GM18870 (cell line): ENCODE measurements at regions not wholly inside any gene's neighbourhood (a gene's known extent, or its start where the extent isn't known, plus 50 kb on each side); places are given as distances from the start of the nearest gene placed in this dataset.

Experiments
- ATAC-seq: cut with Tn5 transposase; IDR thresholded peaks from one replicate; pipeline ENCODE4 v1.9.1; 2021; ENCODE audit warnings: moderate library complexity; ENCODE audit not compliant: unreplicated experiment

DNA sequence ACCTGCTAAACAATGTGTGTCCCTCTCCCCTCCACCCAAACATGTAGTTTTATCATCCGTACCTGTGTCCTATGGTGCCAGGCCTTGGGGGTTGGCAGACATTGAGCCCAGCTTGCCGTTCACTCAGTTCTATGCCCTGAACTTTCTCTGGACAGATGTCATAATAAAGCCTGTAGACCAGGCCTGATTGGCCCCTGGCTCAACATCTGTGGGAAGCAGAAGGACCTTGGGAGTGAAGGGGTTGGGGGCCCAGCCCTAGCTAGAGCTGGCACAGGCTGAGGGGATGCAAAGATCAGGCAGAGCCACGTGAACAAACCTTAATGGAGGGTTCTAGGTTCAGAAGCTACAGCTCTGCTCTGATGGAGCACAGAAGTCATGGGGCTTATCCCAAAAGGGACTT is 600.6 kb downstream of the BUD13 start:
- no peak for ATAC-seq

DNA sequence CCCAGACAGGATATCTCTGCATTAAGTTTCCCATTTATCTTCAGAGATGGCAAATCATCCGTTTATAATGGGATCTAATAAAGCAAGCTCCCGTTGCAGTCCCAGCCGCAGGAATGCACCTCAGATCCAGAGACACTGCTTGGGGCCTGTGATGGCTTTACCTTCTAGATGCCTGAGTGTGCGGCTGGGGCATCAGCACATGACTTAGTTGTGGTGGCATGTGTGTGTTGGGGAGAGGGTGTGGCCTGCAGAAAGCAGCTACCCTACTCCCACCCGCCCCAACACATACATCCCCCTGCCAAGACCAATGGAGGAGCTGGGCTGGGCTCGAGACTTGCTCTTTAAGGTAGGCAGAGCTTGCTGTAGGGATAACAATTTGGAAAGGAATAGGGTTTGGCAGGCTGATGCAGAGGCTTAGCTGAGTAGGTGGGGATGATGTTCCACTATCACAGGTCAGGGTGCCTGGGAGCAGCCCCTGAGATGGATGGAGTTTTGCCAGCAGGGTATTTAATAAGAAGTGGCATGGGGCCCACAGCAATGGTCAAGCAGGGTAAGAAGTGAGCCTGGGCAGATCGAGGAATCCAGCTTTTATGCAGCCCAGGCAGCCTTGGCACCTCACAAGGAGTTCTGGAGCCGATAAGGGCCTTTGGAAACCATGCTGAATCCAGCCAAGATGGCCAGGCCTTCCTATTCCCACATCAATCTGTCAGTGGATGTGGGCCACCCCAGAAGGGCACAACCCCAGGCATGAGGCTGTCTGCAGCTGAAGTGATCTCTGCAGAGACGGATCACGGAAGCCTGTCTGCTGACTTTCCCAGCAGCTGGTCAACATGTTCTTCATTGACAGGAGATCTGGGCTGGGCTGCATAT is 601.3 kb downstream of the BUD13 start:
- no peak for ATAC-seq

DNA sequence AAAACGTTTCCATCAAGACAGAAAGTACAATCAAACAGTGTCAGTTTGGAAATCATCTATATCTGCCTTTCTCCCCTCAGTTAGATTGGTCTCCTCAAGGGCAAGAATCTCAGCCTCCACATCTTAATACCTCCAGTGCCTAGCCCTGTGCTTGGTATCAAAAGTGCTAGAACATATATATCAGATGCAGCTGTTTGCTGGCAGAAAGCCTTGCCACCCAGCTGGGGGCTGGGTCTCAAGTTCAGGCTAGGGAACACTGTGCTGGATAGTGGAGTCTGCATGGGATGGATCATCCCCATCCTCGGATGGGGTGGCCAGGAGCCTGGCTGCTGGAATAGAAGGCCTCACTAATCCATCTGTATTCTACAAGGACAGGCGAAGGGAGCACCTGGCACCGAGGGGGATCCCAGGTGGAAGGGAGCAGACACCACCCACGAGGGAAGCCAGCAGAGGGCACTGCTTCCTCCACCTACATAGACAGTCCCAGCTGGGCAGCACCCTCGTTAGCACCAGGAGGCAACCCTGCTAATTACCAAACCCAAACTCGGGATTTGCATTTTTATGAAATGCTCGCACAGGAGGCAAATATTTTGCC is 602.2 kb downstream of the BUD13 start:
- no peak for ATAC-seq

DNA sequence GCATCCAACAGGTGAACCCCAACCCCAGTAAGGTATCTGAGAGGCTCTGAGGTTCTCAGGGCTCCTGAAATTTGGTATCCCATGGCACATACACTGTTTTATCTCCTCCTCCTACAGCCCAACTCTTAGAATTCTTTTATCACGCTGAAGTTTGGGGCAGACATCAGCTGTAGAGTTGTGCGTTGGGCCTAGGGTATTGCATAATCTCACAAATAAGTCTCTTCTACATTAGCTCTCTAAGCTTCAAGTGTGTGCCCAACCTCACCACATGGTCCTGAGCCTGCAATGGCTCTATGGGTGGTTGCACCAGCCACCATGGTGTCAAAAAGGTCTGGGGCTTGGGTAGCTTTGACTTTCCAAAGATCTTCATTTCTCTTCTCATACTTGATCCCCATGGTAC is 603.0 kb downstream of the BUD13 start:
- ATAC-seq, result no peak

DNA sequence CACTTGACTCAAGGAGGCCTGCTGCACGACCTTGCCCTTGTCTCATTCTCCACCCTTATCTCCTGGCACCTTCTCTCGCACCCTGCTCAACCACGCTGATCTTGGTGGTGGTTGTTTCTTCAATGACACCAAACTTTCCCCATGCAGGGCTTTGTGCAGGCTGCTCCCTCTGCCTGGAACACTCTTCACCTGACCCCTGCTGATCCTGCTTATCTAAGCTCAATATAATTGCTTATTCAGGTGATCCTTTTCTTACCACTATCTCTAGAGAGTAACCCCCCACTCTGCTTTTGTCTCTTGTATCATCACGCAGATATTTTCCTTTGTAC is 604.4 kb downstream of the BUD13 start:
- ATAC-seq, result no peak

DNA sequence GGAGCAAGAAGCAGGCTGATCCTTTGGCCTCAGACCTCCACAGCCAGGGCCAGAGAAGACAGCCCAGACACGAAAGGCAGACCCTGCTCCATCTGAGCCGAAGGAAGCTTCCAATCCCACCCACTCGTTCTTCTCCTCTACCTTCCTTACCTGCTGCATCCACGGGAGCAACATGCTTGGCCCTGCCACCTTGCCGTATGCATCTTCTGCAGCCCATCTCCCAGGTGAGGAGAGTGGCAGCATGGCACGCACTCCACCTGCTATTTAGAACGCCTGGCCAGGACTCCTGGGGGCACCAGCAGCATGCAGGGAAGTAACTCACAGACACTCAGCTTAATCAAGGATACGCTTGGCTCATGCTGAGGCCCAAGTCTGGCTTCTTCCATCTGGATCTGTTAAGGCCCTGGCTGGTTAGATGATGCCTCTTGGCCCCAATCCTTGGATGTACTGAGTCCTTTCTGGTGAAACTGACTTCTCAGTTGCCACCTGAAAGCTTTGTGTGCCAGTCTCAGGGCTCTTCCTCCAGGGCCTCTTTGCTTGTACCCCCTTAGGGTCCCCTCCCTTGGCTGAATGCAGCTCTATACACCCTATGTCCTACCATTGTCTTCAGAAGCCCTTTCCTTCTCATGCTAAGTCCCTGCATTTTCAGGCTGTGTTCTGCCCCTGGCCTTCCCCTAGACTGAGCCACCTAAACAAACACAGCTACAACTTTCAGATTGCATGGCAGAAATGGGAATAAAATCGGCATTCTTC is 604.9 kb downstream of the BUD13 start:
- no peak for ATAC-seq

DNA sequence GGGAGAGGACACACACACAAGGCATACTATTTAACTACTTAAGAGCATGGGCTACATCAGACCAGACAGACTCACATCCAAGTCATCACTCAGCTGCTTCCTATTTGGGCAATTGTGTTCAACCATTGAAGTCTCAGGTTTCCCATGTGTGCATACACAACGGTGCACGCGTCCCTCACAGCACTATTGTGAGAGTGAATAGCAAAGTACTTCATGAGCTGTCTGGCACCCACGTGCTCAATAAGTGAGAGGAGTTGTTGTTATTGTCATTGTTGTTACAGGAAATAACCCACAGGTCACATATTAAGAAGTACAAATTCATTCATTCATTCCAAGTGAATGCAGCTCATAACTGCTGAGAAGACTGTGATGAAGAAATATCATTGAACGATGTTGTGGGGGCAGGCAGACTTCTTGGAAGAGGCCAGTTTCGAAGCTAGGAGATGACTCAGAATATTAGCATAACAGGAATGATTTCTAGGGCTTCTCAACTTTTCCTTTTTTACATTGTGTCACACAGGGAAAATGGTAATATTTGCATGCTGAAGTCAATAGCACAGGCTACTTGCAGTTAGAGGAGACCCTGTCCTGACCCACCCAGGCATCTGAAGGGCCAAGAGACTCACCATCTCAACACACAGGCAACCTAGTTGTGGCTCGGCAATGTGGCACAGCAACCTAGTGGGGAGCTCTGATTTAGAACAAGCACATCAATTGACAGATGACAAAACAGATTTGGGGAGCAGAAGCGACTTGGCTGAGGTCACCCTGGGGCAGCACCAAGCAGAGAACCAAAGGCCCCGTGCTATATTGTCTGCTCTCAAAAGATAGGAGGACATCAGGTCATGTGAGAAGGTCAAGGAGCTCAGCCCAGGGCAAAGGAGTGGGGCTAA is 606.0 kb downstream of the BUD13 start:
- no peak for ATAC-seq

DNA sequence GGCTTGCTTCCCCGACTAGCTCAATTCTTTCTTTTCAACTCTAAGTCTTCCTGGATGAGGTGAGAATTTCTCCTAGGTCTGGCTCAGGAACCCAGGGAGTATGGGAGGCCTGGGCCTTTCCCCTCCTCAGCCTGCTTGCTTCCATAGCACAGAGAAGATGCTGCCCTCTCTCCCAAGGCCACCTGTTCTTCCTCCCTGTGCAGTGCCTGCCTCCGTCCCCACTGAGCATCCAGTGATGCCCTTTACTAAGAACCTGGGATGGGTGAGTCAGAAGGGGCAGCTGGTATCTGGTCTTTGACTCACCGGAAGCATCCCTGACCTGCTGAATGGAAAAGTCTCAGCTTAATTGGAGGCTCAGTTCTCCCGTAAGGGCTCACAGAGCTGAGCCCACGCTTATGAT is 607.9 kb downstream of the BUD13 start:
- ATAC-seq, result no peak

DNA sequence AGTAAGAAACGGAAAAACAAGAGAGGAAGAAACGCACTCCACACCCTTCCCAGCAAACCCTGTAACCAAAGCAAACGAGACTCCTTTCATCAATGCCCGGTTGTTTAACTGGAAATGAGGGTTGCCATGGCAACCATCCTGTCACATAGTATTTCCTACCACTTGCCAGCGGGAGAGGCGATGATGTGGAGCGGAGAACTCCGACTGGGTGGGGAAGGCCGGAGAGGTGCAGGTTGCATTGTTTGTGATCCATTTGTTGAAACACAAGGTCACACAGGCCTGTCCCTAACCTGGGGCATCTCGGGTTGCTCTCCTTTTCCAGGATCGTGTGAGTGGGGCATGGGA is 609.9 kb downstream of the BUD13 start:
- ATAC-seq, result no peak

DNA sequence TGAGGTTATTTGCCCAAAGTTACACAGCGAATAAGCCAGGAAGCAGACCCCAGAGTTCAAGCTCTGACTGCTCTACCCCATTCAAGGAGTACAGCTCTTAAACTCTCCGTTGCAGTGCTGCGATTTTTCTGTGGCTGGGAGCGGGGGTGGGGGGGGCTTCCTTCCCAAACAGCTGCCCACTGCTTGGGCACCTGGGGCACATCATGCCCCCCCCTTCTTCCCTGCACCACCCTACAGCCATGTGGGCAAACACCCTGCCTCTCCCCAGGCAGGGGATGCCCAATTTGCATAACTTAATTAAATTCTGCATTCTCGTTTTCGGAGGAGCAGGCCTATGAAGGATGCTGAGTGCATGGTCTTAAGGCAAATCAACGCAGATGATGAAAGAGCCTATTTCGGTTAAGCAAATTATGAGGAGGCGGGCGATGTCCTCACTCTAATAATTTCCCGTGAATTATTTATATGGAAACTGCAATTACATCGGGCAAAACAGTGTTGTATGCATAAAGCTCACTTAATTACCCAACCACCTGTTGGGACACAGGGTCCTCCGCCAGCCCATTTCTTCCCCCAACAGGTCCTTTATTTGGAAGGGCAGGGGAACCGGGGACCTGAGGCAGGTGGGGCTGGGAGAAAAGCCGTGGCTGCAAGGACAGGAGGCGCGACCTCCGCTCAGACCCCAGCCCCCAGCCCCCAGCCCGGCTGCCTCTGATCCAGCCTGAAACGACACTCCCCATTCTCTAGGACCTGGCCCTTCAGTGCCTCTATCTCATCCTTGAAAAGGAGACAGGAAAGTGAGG is 610.5 kb downstream of the BUD13 start:
- no peak for ATAC-seq

DNA sequence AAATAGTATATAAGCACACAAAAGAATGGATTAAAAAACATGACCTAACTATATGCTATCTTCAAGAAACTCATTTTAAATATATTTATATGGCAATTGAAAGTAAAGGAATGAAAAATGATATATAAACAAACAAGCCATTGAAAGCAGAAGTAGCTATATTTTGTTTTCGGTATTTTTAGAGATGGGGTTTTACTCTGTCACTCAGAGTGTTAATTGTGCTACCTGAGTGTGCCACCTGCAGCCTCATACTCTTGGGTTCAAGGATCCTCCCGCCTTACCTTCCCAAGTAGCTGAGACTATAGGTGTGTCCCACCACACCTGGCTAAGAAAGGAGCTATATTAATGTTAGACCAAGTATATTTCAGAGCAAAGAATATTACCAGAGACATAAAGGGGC is 624.1 kb downstream of the BUD13 start:
- ATAC-seq, result no peak

DNA sequence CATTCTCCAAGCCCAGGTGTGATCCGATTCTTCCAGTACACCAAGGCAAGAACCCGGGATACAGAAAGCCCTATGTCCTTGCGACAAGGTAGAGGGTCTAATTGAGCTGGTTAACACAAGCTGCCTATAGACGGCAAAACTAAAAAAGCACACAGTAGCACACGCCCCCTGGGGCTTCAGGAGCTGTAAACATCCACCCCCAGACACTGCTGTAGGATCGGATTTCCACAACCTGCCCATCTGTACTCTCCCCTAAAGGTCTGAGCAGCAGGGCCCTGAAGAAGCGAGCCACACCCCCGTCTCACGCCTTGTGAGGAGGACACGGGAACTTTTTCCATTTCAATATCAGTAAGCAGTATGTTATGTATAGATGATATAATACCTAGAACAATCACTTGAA is 624.7 kb downstream of the BUD13 start:
- ATAC-seq, result no peak

DNA sequence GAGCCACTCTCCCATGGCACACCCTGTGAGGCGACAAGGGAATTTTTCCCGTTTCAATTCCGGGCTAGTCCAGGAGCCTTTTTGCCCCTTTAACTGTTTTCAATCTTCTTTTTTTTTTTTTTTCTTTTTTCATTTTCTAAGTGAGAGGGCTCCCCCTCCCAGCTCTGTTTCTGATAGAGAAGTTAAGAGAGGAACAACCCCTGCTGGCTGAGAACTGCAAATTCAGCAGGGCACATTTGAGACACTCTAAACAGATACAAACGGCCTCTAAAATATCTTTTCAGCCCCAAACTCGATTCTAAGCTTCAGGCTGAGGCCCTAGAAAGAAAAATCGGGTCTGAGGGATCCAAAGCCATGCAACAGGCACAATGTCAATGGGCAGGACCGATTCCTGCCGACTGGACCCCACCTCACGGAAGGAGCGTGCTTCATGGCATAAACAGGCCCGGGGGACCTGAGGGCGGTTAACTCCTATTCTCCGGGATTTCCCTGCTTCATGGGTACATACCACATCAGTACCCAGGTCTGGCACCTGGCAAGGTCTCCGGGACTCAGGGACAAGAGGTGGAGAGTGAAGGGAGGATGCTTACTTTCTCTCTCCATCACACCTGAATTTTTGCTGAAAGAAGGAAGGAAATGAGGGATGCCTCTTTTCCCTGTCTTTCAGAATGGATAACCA is 627.5 kb downstream of the BUD13 start:
- no peak for ATAC-seq

DNA sequence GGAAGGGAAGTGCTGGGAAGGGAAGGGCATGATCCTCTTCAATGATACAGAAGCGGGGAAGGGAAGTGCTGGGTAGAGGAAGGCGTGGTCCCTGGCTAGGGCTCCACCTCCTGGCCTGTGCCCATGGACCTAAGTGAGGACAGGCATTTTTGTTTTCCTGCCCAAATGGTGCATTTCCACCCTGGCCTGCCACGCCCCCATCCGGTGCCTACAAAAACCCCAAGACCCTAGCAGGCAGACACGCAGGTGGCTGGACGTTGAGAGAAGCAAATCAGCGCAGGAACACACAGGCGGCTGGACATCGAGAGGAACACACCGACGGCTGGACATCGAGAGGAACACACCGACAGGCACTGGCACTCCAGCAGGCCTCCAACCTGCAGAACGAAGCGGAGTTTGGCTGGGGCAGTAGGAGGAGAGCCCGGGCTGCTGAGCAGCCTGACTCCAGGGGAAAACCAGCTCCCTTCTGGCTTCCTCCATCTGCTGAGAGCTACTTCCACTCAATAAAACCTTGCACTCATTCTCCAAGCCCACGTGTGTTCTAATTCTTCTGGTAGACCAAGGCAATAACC is 628.3 kb downstream of the BUD13 start:
- ATAC-seq, result no peak

DNA sequence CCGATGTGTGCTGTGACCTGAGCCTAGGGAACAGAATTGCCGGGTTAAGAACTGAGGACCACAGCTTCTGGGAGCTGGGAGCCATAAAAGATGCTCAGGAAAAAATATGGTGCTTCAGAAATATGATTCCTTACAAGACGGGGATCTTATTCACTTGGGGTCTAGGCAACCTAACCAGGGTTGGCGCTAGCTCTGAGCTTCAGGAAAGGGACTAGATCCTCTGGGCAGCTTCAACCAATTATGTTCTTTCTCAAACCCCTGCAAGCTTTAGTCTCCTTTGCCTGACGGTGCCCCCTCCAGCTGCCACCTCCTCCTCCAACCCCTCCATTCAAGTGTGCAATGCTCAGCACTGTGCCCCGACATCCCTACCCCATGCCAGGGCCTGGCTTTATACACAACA is 634.1 kb upstream of the CADM1 start:
- ATAC-seq, result no peak

DNA sequence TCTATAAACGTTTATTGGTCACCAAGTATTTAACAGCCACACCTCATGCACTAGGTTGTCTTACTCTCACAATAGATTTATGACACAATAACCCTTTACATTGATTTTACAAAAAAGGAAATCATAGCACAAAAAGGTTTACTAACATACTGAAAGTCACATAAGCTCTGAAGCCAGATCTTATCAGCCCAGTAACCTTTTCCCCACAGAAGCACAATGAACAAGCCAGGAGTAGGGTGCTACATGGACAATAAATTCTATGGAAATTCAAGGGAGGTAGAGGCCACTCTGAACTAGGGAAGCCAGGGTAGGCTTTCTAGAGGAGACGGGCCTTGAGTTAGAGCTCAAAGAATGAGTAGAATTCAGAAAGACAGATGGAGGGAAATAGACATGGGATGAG is 633.5 kb upstream of the CADM1 start:
- no peak for ATAC-seq

DNA sequence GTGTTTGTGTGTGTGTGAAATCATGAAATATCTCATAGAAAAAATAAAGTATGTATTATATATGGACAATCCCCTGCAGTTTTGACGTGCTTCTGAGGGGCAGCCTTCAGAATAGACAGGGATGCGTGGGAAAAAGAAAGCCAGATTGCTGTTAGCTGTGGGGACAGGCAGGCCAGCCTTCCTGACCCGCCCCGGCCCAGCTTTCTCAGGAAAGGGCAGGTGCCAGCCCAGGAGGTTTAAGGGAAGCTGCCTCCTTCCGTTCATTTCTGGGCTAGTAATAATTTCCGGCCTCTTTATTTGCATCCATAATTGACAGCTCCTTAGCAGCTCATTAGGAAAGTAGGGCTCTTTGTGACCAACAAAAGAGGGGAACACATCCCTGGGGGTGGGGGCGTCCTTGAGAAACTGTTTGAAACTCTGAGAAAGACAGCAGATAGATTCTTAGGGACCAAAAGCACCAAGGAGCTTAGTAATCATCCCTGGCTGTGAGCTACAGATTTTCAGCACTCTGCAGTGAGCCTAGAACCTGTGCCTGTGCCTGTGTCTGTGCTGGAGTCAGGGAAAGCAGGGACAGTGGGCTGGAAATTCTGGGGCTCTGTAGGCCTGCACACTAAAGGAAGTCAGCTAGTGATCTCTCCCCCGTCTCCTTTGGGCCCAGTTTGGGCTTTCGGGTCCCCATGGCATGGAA is 632.9 kb upstream of the CADM1 start:
- no peak for ATAC-seq

DNA sequence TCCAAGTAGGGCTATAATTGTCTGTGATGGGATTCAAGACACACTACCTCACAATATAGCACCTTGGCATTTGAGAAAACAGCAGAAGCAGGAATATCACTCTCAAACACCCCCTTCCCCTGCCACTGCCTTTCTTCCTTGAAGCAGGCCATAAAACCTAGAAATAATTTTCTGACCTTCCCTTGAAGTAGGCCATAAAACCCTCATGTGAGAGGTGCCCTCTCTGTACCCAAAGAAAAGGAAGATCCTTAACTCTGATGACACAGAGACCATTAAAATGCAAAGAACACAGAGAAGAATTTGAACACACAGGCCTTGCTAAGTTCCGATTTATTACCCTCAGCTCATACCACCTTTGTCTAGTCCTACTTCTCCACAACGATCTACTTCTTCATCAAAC is 631.7 kb upstream of the CADM1 start:
- no peak for ATAC-seq

DNA sequence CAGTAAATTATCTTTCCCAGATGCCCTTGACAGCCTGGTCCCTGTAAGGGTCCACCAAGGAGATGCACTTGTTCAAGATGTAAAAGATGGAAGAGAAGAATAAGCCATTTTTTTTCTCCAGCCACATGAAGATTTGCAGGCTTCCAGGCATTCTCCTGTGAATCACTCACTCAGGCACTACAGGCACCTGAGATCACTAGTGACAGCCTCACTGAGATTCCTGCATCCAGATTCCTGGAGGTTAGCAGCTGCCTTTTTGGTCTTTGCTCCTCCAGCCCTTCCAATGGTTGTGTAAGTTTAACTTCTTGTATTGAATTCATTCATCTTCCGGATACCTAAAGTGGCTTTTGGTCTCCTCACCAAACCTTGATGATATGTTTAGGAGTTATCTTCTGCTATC is 630.2 kb upstream of the CADM1 start:
- ATAC-seq, result no peak
